NT2/D1 (cell line): ENCODE measurements at regions not wholly inside any gene's neighbourhood (a gene's known extent, or its start where the extent isn't known, plus 50 kb on each side); places are given as distances from the start of the nearest gene placed in this dataset.

Source experiments
- DNase-seq: peaks from one replicate; pipeline ENCODE4 v3.0.0-alpha.2; 2011; ENCODE audit warnings: low read depth, low spot score
- H3K27me3 ChIP-seq: 2 replicates; pipeline ENCODE4 v1.6.0; 2011; ENCODE audit warnings: mild to moderate bottlenecking; ENCODE audit not compliant: insufficient read length, insufficient read depth
- H3K36me3 ChIP-seq: 2 replicates; pipeline ENCODE4 v1.6.1; 2011; ENCODE audit warnings: mild to moderate bottlenecking, low read length, mixed read lengths; ENCODE audit not compliant: insufficient read depth, insufficient read length
- H3K4me1 ChIP-seq: 2 replicates; pipeline ENCODE4 v1.5.1; 2011; ENCODE audit not compliant: insufficient read depth, insufficient read length
- H3K4me3 ChIP-seq: 2 replicates; pipeline ENCODE4 v1.5.1; 2011; ENCODE audit warnings: low read depth; ENCODE audit not compliant: insufficient read length
- H3K9ac ChIP-seq: 2 replicates; pipeline ENCODE4 v1.6.0; 2011; ENCODE audit warnings: low read depth; ENCODE audit not compliant: insufficient read length
- H3K9me3 ChIP-seq: 2 replicates; pipeline ENCODE4 v1.5.1; 2011; ENCODE audit warnings: mild to moderate bottlenecking, low read length; ENCODE audit not compliant: insufficient read depth
- SUZ12 ChIP-seq: IDR thresholded peaks from 2 replicates; pipeline ENCODE4 v1.6.1; 2011; ENCODE audit not compliant: insufficient read length, insufficient read depth; ENCODE audit errors: extremely low read depth
- YY1 ChIP-seq: IDR thresholded peaks from 2 replicates; pipeline ENCODE4 v1.6.1; 2011; ENCODE audit not compliant: insufficient read length, insufficient read depth
- ZNF274 ChIP-seq: IDR thresholded peaks from 2 replicates; pipeline ENCODE4 v1.6.1; 2011; ENCODE audit warnings: mild to moderate bottlenecking, low read depth, low read length

DNA sequence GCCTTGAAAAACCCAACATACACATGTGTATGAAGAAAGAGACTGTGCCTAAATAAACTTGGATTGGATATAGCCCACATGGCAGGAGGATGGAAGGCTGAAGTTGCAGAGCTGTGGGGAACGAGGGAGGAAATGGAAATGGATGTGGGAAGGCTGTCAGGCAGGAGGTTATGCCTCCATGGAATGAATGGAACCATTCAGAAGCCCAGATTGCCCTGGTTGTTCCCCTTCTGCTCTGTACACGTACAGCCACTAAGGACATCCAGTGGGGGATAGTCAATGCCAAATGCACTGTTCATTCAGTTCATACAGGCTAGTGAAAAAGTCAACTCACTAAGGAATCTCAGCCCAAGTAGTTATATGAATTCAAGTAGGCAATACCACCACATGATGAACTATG, 463.7 kb downstream of the TNS1 start:
- Histone ChIP-seq H3K36me3 (no peaks in the 10 kb centered on the region), H3K4me3 (no peak overlapping the region), H3K9me3 (peaks cover under 1% of the 10 kb centered on the region; the same call in 1 of the 2 replicates), H3K27me3 (no peaks in the 10 kb centered on the region), H3K4me1 (no peaks in the 10 kb centered on the region), H3K9ac (no peak overlapping the region)
- DNase-seq = no peak
- no peak for TF ChIP-seq YY1
- TF ChIP-seq SUZ12 = no peak
- TF ChIP-seq ZNF274 = no peak

DNA sequence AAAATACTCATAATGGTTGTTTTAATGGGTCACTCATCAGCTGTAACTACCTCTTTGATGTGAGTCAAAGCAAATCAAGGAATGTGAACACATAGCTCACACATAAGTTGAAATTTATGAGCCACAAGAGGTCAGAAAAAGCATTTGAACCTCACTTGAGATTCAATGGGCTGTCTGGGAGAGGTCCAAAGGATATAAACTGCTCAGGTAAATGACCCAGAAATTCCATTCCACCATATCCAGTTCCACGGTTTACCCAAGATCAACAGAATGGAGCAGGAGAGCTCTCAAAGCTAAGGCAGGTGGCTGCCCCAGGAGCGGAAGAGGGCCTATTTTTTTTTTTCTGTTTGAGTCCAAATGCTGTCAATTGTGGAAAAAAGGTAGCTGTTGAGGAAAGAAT, 464.1 kb downstream of the TNS1 start:
- Histone ChIP-seq H3K4me3 (no peak overlapping the region), H3K36me3 (no peaks in the 10 kb centered on the region), H3K9ac (no peak overlapping the region), H3K9me3 (no peaks in the 10 kb centered on the region; the same call in 1 of the 2 replicates), H3K4me1 (no peaks in the 10 kb centered on the region), H3K27me3 (no peaks in the 10 kb centered on the region)
- no peak for TF ChIP-seq YY1
- no peak for TF ChIP-seq SUZ12
- TF ChIP-seq ZNF274 = no peak
- DNase-seq = no peak

GRCh38 chr2:217535957-217536708, 466.7 kb downstream of the TNS1 start:
- no peaks in the 10 kb centered on the region for H3K36me3 ChIP-seq
- no peaks in the 10 kb centered on the region for H3K27me3 ChIP-seq
- H3K4me3 ChIP-seq = no peak overlapping the region
- TF ChIP-seq ZNF274 (no peak), YY1 (no peak), SUZ12 (no peak)
- no peaks in the 10 kb centered on the region for H3K4me1 ChIP-seq
- no peak for DNase-seq
- H3K9ac ChIP-seq = no peak overlapping the region
- H3K9me3 ChIP-seq = no peaks in the 10 kb centered on the region

DNA sequence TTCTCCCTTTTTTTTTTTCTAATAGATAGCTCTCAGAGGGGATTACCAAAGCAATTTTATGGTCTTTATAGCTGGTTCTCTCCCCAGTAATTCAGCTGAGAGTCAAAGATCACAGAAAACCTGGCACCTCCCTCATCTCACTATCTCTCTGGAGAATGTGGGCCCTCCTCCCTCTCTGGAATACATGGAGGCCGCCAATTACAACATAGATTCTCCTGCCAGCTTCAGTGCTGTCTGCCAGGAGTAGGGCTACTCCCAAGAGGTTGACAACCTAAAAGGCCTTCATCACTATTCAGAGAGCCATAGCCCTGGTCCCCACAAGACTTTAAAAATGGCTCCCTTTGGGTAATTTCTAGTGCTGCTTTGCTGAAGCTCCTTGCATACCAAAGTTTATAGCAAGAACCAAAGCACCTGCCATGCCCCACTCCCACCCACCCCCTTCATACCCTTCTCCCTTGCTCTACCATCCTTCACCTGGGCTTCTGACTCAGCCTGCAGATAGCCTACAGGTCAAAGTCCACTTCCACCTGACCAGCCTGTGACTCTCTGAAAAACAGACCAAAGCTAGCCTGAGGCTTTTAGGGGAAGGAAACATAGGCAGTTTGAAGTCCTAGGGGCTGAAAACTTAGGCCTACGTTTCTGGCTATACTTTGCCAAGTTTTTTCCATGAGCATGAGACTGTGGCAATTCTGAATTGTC, 472.3 kb downstream of the TNS1 start:
- DNase-seq = no peak
- TF ChIP-seq YY1 = no peak
- no peak for TF ChIP-seq ZNF274
- TF ChIP-seq SUZ12 = no peak
- H3K36me3 ChIP-seq = no peaks in the 10 kb centered on the region
- no peaks in the 10 kb centered on the region for H3K9me3 ChIP-seq
- H3K4me1 ChIP-seq = no peaks in the 10 kb centered on the region
- no peak overlapping the region for H3K4me3 ChIP-seq
- no peak overlapping the region for H3K9ac ChIP-seq
- H3K27me3 ChIP-seq = no peaks in the 10 kb centered on the region

GRCh38 chr2:217529271-217529670, 473.5 kb downstream of the TNS1 start:
- DNase-seq = no peak
- no peaks in the 10 kb centered on the region for H3K36me3 ChIP-seq
- no peaks in the 10 kb centered on the region for H3K4me1 ChIP-seq
- H3K9me3 ChIP-seq = no peaks in the 10 kb centered on the region
- no peak overlapping the region for H3K4me3 ChIP-seq
- TF ChIP-seq YY1 = no peak
- no peak for TF ChIP-seq ZNF274
- TF ChIP-seq SUZ12 = no peak
- no peaks in the 10 kb centered on the region for H3K27me3 ChIP-seq
- no peak overlapping the region for H3K9ac ChIP-seq

- Histone ChIP-seq H3K4me1 (no peaks in the 10 kb centered on the region), H3K9me3 (no peaks in the 10 kb centered on the region), H3K36me3 (no peaks in the 10 kb centered on the region), H3K4me3 (no peak overlapping the region), H3K27me3 (no peaks in the 10 kb centered on the region), H3K9ac (no peak overlapping the region)
- no peak for DNase-seq
- TF ChIP-seq ZNF274 (no peak), SUZ12 (no peak), YY1 (no peak)
These were observed 475.1 kb downstream of the TNS1 start for GRCh38 chr2:217527590-217528202.

DNA sequence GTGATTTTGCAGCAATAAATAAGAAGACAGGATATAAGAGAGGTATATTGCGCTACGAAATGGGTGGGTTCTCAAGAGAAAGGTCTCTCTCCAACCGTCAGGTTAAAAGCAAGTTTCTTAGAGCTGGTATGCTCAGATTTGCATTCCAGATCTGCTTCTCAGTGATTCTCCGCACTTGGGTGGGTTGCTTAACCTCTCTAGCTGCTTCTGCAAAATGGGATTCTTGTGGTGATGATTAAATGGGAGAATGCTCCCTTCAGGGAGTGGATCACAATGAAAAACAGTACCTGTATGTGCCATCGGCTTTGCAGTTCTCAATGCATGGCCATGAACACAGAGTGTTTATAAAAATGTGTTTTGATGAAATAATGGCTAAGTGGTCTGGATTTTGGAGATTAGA, 477.7 kb downstream of the TNS1 start:
- Histone ChIP-seq H3K36me3 (no peaks in the 10 kb centered on the region), H3K9me3 (no peaks in the 10 kb centered on the region)

More for the DNA sequence above, 477.7 kb downstream of the TNS1 start:
- TF ChIP-seq SUZ12 (no peak), ZNF274 (no peak), YY1 (no peak)
- H3K4me3 ChIP-seq = no peak overlapping the region
- no peak for DNase-seq
- no peak overlapping the region for H3K9ac ChIP-seq
- no peaks in the 10 kb centered on the region for H3K4me1 ChIP-seq
- no peaks in the 10 kb centered on the region for H3K27me3 ChIP-seq
